Choroid plexus epithelial cell (primary cell): ENCODE measurements at regions not wholly inside any gene's neighbourhood (a gene's known extent, or its start where the extent isn't known, plus 50 kb on each side); places are given as distances from the start of the nearest gene placed in this dataset.
"Not testable (repeated sequence)": the region's sequence is repeated elsewhere in the genome, so short reads cannot be mapped to it uniquely, and the experiment has no call there.

Source experiments
- DNase-seq: peaks from one replicate; pipeline ENCODE4 v3.0.0-alpha.2; 2010; ENCODE audit warnings: low read depth
- H3K4me3 ChIP-seq: 2 replicates; pipeline ENCODE4 v1.5.1; 2011; ENCODE audit warnings: low read depth, mild to moderate bottlenecking, control low read depth, low read length, moderate library complexity
- TF ChIP-seq, protein P1 (sequence below): conservative IDR thresholded peaks from 2 replicates; pipeline ENCODE4 v1.5.1; 2011; ENCODE audit warnings: low read depth, mild to moderate bottlenecking, control low read depth, inconsistent platforms, low read length, moderate library complexity

DNA sequence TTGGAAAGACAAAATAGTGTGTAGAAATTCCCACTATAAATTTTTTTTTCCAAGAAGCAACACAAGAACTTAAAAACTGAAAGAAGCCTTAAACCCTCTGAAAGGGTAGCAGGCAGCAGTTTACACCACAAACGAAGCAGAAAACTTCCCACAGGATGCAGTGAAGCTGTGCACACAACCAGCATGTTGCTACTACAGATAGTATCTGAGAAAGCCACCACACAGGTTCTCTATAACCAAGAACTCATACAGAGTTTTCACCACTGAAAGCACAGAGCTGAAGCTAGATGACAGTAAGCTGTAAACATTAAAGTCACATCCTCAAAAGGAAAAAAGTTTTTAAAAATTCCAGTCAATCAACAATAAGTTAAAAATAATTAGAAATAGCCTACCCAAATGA lies 333.6 kb upstream of the MON1B start:
- no peak overlapping the region for H3K4me3 ChIP-seq
- TF ChIP-seq, protein P1, sequence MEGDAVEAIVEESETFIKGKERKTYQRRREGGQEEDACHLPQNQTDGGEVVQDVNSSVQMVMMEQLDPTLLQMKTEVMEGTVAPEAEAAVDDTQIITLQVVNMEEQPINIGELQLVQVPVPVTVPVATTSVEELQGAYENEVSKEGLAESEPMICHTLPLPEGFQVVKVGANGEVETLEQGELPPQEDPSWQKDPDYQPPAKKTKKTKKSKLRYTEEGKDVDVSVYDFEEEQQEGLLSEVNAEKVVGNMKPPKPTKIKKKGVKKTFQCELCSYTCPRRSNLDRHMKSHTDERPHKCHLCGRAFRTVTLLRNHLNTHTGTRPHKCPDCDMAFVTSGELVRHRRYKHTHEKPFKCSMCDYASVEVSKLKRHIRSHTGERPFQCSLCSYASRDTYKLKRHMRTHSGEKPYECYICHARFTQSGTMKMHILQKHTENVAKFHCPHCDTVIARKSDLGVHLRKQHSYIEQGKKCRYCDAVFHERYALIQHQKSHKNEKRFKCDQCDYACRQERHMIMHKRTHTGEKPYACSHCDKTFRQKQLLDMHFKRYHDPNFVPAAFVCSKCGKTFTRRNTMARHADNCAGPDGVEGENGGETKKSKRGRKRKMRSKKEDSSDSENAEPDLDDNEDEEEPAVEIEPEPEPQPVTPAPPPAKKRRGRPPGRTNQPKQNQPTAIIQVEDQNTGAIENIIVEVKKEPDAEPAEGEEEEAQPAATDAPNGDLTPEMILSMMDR = no peak
- DNase-seq = no peak

DNA sequence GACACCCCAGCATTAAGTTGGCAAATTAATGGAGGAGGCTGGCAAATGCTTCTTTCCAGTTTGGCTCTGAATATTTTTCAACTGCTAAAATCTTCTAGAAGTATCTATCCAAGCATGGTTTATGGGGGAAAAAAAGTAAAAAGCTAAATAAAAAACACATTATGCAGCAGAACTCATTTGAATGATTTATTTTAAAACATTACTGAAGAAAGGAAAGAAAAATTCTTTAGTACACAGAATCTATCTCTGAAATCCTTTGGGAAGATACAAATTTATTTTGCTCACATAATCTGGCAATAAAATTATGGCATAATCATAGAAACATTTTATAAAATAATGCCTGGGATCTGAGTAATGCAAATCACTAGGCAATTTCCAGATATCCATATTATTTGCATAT lies 328.1 kb upstream of the MON1B start:
- TF ChIP-seq, protein P1 = no peak
- H3K4me3 ChIP-seq = no peak overlapping the region
- no peak for DNase-seq

DNA sequence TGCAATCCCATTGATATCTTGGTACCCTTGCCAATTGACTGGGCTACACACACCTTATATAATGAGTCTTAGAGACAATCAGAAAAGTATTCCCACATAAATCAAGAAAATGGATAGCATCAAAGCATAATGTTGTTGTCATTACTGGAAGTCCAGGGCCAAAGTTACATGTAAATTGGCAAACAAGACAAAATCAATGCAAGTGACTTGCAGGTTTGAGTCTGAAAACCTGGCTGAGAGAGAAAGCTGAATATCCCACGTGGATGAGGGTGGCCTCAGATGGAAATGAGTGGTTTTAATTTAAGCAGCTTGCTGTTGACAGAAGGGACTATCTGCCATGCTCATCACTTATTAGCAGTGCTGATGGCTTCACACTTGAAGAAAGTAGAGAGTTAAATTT lies 324.0 kb upstream of the MON1B start:
- no peak overlapping the region for H3K4me3 ChIP-seq
- no peak for DNase-seq
- TF ChIP-seq, protein P1 = no peak

DNA sequence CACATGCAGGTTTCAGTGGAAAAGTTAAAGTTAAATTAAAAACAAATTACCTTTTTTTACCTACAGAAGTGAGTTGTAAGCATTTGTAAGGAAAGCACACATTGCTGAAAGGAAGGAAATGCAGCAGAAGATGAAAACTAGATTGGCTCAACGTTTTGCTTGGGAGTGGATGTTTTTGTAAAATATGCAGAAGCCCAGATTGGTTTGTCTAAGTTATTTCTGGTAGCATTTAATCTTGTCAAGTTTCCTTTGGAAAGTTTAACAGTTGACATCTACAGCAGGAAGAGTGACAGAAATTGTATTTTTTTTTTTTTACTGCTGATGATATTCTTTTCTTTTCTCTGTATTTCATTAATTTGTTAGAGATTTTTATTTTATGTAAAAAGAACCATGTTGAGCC lies 315.1 kb upstream of the MON1B start:
- no peak overlapping the region for H3K4me3 ChIP-seq
- TF ChIP-seq, protein P1 = no peak

DNA sequence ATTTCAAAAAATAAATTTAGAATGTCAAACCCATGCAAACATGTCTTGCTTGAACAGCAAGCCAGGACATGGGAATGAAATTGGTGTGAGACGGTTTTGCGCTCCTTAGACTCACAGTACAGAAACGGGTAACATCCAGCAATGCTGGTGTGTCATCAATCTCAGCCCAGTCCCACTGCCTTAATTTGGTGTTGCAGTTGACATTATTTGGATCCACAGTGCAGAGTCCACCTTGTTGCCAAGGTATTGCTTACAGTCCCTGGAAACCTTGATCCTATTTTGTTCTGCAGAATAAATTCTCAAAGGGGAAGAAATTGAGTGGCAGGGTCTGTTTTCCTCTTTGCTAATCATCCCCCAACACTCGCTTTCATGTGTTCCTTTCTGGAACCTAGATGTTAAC lies 311.6 kb upstream of the MON1B start:
- TF ChIP-seq, protein P1 = no peak
- no peak overlapping the region for H3K4me3 ChIP-seq
- DNase-seq = no peak

More for the DNA sequence above, 315.1 kb upstream of the MON1B start:
- no peak for DNase-seq

DNA sequence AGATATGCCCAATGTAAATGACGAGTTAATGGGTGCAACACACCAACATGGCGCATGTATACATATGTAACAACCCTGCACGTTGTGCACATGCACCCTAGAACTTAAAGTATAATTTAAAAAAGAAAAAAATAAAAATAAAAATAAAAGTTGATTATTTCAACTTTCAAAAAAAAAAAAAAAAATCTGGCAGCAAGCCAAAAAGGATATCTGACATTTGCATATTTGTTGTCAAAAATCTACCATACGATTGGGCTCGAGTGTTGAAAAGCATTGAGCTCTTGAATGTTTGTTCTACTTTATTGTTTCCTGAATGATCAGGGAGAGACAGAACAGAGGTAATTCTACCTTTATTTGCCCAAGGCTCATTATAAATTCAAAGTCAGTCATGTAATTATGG lies 310.5 kb upstream of the MON1B start:
- DNase-seq, H3K4me3 ChIP-seq: not testable (repeated sequence)

DNA sequence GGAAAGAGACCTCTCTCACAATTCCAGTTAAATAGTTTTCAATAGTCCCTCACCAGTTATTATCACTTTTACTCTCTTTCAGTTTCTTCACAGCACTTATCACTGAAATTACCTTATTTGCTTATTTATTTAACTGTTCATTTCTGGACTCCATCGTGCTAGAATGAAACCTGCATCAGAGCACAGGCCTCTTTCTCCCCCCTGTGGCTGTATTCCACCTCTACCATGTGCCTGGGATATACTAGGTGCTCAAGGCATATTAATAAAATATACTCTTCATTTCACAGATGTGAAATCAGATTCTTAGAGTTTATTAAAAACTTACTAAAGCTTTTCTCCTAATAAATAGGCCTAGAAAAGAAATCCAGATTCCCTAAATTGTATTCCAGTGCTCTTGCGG lies 308.9 kb upstream of the MON1B start:
- TF ChIP-seq, protein P1 = no peak
- no peak for DNase-seq
- no peak overlapping the region for H3K4me3 ChIP-seq

DNA sequence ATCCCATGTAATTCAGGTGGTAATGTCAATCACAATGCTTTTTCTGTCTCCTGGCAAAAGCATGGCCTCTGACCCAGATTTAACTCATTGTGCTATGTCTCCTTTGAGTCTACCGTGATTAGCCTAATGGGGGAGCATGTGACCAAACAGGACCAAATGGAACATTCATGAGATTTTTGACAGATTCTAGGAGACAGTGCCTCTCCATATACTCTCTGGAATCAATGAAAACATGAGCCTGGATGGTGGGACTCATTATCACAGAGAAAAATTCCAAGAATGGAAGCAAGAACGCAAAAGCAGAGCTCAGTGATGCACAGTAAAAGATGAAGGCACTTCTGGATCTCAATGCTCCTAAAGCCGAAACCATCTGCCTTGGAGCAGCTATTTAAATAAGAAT lies 307.9 kb upstream of the MON1B start:
- TF ChIP-seq, protein P1 = no peak
- DNase-seq = no peak
- H3K4me3 ChIP-seq = no peak overlapping the region
